ENCODE measurements at regions not wholly inside any gene's neighbourhood (a gene's known extent, or its start where the extent isn't known, plus 50 kb on each side); places are given as distances from the start of the nearest gene placed in this dataset.

DNA sequence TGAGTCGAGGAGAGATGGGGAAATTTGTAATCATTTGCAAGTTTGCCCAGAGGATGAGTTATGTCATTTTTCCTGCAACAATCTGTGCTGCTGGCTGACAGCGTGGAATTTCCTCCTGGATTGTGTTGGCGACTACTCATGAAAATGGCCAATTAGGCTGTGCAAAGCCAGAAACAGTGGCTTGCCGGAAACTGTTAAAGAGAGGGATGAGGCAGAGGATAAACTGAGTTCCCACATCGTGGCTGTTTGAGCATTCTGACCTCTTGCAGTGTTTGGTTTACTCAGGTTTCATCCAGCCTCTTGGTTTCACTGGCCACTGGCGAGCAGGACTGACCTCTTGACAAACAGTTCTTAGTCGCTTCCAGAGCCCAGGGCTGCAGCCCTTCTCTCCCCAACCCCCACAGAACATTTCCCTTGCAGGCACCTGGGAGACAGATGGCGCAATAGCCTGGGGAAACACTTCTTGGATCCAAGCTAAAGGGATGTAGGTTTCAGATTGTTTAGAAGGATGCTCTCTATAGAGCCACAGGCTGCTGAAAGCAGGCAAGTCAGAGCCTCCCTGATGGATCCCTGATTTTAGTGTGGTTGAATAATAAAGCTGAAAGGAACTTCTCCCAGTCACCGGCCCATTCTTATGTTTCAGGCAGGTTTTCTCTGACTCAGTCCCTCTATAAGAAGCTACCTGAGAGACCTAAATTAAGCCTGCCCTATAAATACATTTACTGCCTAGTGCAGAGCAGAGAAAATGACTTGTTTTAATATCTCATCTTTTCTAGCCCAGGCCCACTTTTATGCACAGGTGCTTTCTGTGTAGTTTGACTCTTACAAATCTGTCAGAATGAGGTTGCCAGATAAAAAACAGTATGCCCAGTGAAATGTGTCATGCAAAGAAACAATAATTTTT lies 92.8 kb upstream of the UBE2E1 start:
- H3K27ac ChIP-seq = no peak overlapping the region
- no peaks in the 10 kb centered on the region for H3K36me3 ChIP-seq

DNA sequence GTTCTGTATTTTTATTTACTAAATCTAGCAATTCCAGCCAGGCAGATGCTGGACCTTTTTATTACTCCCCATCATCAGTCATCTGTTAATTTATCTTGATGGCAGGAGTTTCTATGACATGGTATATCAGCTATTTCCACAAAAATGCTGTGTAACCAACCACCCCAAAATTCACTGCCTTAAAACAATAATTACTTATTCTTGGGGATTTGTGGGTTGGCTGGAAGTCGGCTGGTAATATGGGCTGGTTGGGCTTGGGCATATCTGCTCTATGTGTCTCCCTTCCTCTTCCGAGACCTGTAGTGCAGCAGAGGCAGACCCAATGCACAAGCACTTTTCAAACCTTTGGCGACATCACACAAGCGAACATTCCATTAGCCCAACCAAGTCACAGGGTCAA lies 92.1 kb upstream of the UBE2E1 start:
- TF ChIP-seq CTCF (IDR thresholded peaks at IDR 0.05) (no peak), POLR2AphosphoS5 (IDR thresholded peaks at IDR 0.05) (no peak), POLR2A (IDR thresholded peaks at IDR 0.05) (no peak)
- intact Hi-C loops (cut with DNase I; ENCODE audit: low total_unique reads) = no loop called here
- no peaks in the 10 kb centered on the region for H3K4me1 ChIP-seq
- no peak for DNase-seq (ENCODE audit: low spot score in 2 of 2)
- no peak overlapping the region for H3K27ac ChIP-seq
- no peaks in the 10 kb centered on the region for H3K9me3 ChIP-seq
- no peaks in the 10 kb centered on the region for H3K27me3 ChIP-seq
- no peak overlapping the region for H3K4me3 ChIP-seq
- H3K36me3 ChIP-seq = no peaks in the 10 kb centered on the region

More for the DNA sequence above, 92.8 kb upstream of the UBE2E1 start:
- Histone ChIP-seq H3K4me3 (peak overlapping the region in 1 of 3 donors; percentile 32), H3K4me1 (no peaks in the 10 kb centered on the region), H3K9me3 (no peaks in the 10 kb centered on the region), H3K27me3 (no peaks in the 10 kb centered on the region)
- no peak for TF ChIP-seq POLR2AphosphoS5 (IDR thresholded peaks at IDR 0.05)
- TF ChIP-seq CTCF (IDR thresholded peaks at IDR 0.05) = no peak
- TF ChIP-seq POLR2A (IDR thresholded peaks at IDR 0.05) = no peak
- DNase-seq (ENCODE audit: low spot score in 2 of 2) = no peak
- intact Hi-C loops (cut with DNase I; ENCODE audit: low total_unique reads) = no loop called here

DNA sequence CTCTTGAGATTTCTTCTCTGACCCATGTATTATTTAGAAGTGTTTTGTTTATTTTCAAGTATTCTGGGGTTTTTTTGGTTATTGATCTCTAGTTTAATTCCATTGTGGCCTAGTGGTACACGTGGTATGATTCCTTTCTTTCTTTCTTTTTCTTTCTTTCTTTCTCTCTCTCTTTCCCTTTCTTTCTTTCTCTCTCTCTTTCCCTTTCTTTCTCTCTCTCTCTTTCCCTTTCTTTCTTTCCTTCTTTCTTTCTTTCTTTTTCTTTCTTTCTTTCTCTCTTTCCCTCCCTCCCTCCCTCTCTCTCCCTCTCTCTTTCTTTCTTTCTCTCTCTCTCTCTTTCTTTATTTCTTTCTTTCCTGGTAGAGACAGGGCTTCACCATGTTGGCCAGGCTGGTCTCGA lies 85.7 kb upstream of the UBE2E1 start:
- TF ChIP-seq CTCF (IDR thresholded peaks at IDR 0.05) (no peak), POLR2A (IDR thresholded peaks at IDR 0.05) (no peak), POLR2AphosphoS5 (IDR thresholded peaks at IDR 0.05) (no peak)
- H3K4me3 ChIP-seq = no peak overlapping the region
- no peaks in the 10 kb centered on the region for H3K9me3 ChIP-seq
- no peak for DNase-seq (ENCODE audit: low spot score in 2 of 2)
- H3K27ac ChIP-seq = no peak overlapping the region
- H3K27me3 ChIP-seq = no peaks in the 10 kb centered on the region
- intact Hi-C loops (cut with DNase I; ENCODE audit: low total_unique reads) = no loop called here
- no peaks in the 10 kb centered on the region for H3K4me1 ChIP-seq
- no peaks in the 10 kb centered on the region for H3K36me3 ChIP-seq

DNA sequence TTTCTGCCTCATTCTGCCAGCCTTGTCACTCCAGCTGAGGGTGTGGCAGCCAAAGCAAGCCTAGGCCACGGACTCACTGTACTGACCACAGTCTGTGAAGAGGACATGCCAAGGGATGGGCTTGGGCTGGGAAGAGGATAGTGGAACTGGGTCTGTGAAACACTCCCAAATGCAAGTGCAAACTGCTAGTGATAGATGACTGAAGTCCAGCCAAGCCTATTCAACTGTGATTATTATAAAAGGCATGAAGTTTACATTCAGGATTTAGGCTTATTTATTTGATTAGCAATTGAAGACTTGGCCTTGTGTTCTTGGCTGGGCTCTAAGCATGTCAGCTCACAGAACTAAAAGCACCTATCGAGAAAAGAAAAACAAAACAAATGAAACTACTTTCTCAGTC lies 84.9 kb upstream of the UBE2E1 start:
- TF ChIP-seq CTCF (IDR thresholded peaks at IDR 0.05) = no peak
- no peak for TF ChIP-seq POLR2A (IDR thresholded peaks at IDR 0.05)
- no peak for TF ChIP-seq POLR2AphosphoS5 (IDR thresholded peaks at IDR 0.05)
- DNase-seq (ENCODE audit: low spot score in 2 of 2) = no peak
- Histone ChIP-seq H3K4me1 (no peaks in the 10 kb centered on the region), H3K9me3 (no peaks in the 10 kb centered on the region), H3K4me3 (no peak overlapping the region), H3K36me3 (no peaks in the 10 kb centered on the region), H3K27me3 (no peaks in the 10 kb centered on the region), H3K27ac (no peak overlapping the region)
- intact Hi-C loops (cut with DNase I; ENCODE audit: low total_unique reads) = no loop called here

GRCh38 chr3:23723141-23723540 lies 82.6 kb upstream of the UBE2E1 start:
- no peak for DNase-seq (ENCODE audit: low spot score in 2 of 2)
- intact Hi-C loops (cut with DNase I; ENCODE audit: low total_unique reads) = no loop called here
- Histone ChIP-seq H3K27ac (no peak overlapping the region), H3K4me1 (no peaks in the 10 kb centered on the region), H3K27me3 (no peaks in the 10 kb centered on the region), H3K4me3 (no peak overlapping the region), H3K9me3 (no peaks in the 10 kb centered on the region), H3K36me3 (no peaks in the 10 kb centered on the region)
- TF ChIP-seq POLR2A (IDR thresholded peaks at IDR 0.05) = no peak
- no peak for TF ChIP-seq CTCF (IDR thresholded peaks at IDR 0.05)
- no peak for TF ChIP-seq POLR2AphosphoS5 (IDR thresholded peaks at IDR 0.05)

Data from breast epithelium (tissue), 4 donors.